ENCODE measurements at regions not wholly inside any gene's neighbourhood (a gene's known extent, or its start where the extent isn't known, plus 50 kb on each side); places are given as distances from the start of the nearest gene placed in this dataset.

GRCh38 chr1:4108758-4109627 lies 208.9 kb upstream of the C1orf174 start:
- H3K9me3 Mint-ChIP-seq (ENCODE audit: unreplicated experiment): peaks cover 25% of the 10 kb centered on the region
- no peak overlapping the region for H3K27ac Mint-ChIP-seq (ENCODE audit: unreplicated experiment)
- no peak overlapping the region for H3K4me3 Mint-ChIP-seq (ENCODE audit: unreplicated experiment)
- peaks cover 5% of the 10 kb centered on the region for H3K27me3 Mint-ChIP-seq (ENCODE audit: unreplicated experiment)
- TF ChIP-seq CTCF (IDR thresholded peaks at IDR 0.05; ENCODE audit: unreplicated experiment): no peak
- H3K36me3 Mint-ChIP-seq (ENCODE audit: low read depth, unreplicated experiment): peaks cover 10% of the 10 kb centered on the region
- peaks cover 6% of the 10 kb centered on the region for H3K4me1 Mint-ChIP-seq (ENCODE audit: unreplicated experiment)
- no peak for DNase-seq (ENCODE audit: low spot score)

GRCh38 chr1:4109628-4109940 lies 209.5 kb upstream of the C1orf174 start:
- H3K9me3 Mint-ChIP-seq (ENCODE audit: unreplicated experiment): peaks cover 31% of the 10 kb centered on the region
- no peak overlapping the region for H3K27ac Mint-ChIP-seq (ENCODE audit: unreplicated experiment)
- no peak for TF ChIP-seq CTCF (IDR thresholded peaks at IDR 0.05; ENCODE audit: unreplicated experiment)
- H3K4me1 Mint-ChIP-seq (ENCODE audit: unreplicated experiment): peaks cover 6% of the 10 kb centered on the region
- H3K36me3 Mint-ChIP-seq (ENCODE audit: low read depth, unreplicated experiment): peaks cover 10% of the 10 kb centered on the region
- peaks cover 3% of the 10 kb centered on the region for H3K27me3 Mint-ChIP-seq (ENCODE audit: unreplicated experiment)
- no peak overlapping the region for H3K4me3 Mint-ChIP-seq (ENCODE audit: unreplicated experiment)
- DNase-seq (ENCODE audit: low spot score): no peak

GRCh38 chr1:4110888-4111287 lies 210.8 kb upstream of the C1orf174 start:
- H3K27ac Mint-ChIP-seq (ENCODE audit: unreplicated experiment): no peak overlapping the region
- no peak overlapping the region for H3K4me3 Mint-ChIP-seq (ENCODE audit: unreplicated experiment)
- H3K36me3 Mint-ChIP-seq (ENCODE audit: low read depth, unreplicated experiment): peaks cover 10% of the 10 kb centered on the region
- DNase-seq (ENCODE audit: low spot score): no peak
- peaks cover 31% of the 10 kb centered on the region for H3K9me3 Mint-ChIP-seq (ENCODE audit: unreplicated experiment)
- peaks cover 6% of the 10 kb centered on the region for H3K4me1 Mint-ChIP-seq (ENCODE audit: unreplicated experiment)
- no peak for TF ChIP-seq CTCF (IDR thresholded peaks at IDR 0.05; ENCODE audit: unreplicated experiment)
- H3K27me3 Mint-ChIP-seq (ENCODE audit: unreplicated experiment): peaks cover 2% of the 10 kb centered on the region

GRCh38 chr1:4113897-4114296 lies 213.8 kb upstream of the C1orf174 start:
- peaks cover 36% of the 10 kb centered on the region for H3K9me3 Mint-ChIP-seq (ENCODE audit: unreplicated experiment)
- no peaks in the 10 kb centered on the region for H3K4me1 Mint-ChIP-seq (ENCODE audit: unreplicated experiment)
- peaks cover 5% of the 10 kb centered on the region for H3K27me3 Mint-ChIP-seq (ENCODE audit: unreplicated experiment)
- H3K4me3 Mint-ChIP-seq (ENCODE audit: unreplicated experiment): no peak overlapping the region
- H3K27ac Mint-ChIP-seq (ENCODE audit: unreplicated experiment): no peak overlapping the region
- no peak for TF ChIP-seq CTCF (IDR thresholded peaks at IDR 0.05; ENCODE audit: unreplicated experiment)
- peaks cover 6% of the 10 kb centered on the region for H3K36me3 Mint-ChIP-seq (ENCODE audit: low read depth, unreplicated experiment)
- DNase-seq (ENCODE audit: low spot score): no peak

GRCh38 chr1:4115191-4115900 lies 215.3 kb upstream of the C1orf174 start:
- Mint-ChIP-seq H3K9me3 (ENCODE audit: unreplicated experiment) (peaks cover 40% of the 10 kb centered on the region), H3K4me1 (ENCODE audit: unreplicated experiment) (no peaks in the 10 kb centered on the region), H3K27me3 (ENCODE audit: unreplicated experiment) (peaks cover 3% of the 10 kb centered on the region), H3K36me3 (ENCODE audit: low read depth, unreplicated experiment) (peaks cover 6% of the 10 kb centered on the region), H3K4me3 (ENCODE audit: unreplicated experiment) (no peak overlapping the region), H3K27ac (ENCODE audit: unreplicated experiment) (no peak overlapping the region)
- DNase-seq (ENCODE audit: low spot score): no peak
- no peak for TF ChIP-seq CTCF (IDR thresholded peaks at IDR 0.05; ENCODE audit: unreplicated experiment)
